ES-I3 (cell line): ENCODE measurements at regions not wholly inside any gene's neighbourhood (a gene's known extent, or its start where the extent isn't known, plus 50 kb on each side); places are given as distances from the start of the nearest gene placed in this dataset.

Experiments
- H3K36me3 ChIP-seq: 2 replicates; pipeline ENCODE4 v1.6.1; 2013; ENCODE audit warnings: mild to moderate bottlenecking, low read length, control low read depth, moderate library complexity; ENCODE audit not compliant: insufficient read depth
- H3K4me1 ChIP-seq: 2 replicates; pipeline ENCODE4 v1.6.1; 2013; ENCODE audit warnings: mild to moderate bottlenecking, control low read depth, low read length; ENCODE audit not compliant: insufficient read depth
- H3K9ac ChIP-seq: 2 replicates; pipeline ENCODE4 v1.6.1; 2013; ENCODE audit warnings: low read depth, mild to moderate bottlenecking, low read length, moderate library complexity
- H3K9me3 ChIP-seq: 2 replicates; pipeline ENCODE4 v1.6.1; 2013; ENCODE audit warnings: mild to moderate bottlenecking, low read length, moderate library complexity; ENCODE audit not compliant: control insufficient read depth, insufficient read depth

DNA sequence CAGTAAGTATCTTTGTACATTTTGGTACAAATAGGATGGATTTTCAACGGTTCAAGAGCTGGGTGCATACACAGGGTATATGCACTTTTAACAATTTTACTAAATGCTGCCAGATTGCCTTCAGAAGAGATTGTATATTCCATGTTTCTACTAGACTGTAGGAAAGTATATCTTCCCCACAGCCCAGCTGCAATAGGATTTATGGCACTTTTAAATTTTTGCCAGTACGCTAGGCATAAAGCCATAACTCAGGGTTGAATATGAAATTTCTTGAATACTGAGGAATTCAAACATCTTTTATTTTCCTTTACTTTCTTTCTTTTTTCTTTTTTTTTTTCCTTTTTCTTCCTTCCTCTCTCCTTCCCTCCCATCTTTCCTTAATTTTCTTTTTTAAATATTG is 78.7 kb upstream of the SULF2 start:
- Histone ChIP-seq H3K9ac (no peak overlapping the region), H3K9me3 (no peaks in the 10 kb centered on the region), H3K36me3 (no peaks in the 10 kb centered on the region)

DNA sequence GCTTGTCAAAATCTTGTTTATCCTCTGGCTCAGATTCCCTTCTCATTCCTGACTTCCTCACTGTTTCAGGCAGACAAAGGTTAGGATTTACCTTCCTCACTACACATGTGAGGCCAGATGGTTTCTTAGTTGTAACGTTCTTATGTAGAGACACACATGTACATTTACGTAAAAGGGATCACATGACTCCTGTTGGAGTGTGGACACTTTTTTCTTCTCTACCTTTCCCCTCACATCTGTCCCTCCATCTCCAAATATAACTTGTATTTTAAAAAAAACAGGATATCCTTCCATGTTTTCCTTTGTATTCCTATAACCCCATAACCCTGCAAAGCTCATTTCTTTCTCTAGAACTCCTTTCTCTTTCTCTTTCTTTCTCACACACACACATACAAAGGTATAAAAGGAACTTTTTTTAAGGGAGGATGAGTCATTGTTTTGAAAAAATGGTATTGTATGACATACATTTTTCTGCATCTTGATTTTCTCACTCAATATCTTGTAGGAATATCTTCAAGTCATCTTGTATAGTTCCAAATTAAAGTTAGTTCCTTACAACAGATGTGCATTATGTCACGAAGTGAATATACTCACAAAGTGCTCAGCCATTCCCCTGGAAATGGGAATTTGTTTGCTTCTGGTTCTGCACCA is 78.2 kb upstream of the SULF2 start:
- no peaks in the 10 kb centered on the region for H3K4me1 ChIP-seq
- H3K9me3 ChIP-seq: no peaks in the 10 kb centered on the region
- no peaks in the 10 kb centered on the region for H3K36me3 ChIP-seq
- H3K9ac ChIP-seq: no peak overlapping the region

More for the DNA sequence above, 78.7 kb upstream of the SULF2 start:
- H3K4me1 ChIP-seq: no peaks in the 10 kb centered on the region

DNA sequence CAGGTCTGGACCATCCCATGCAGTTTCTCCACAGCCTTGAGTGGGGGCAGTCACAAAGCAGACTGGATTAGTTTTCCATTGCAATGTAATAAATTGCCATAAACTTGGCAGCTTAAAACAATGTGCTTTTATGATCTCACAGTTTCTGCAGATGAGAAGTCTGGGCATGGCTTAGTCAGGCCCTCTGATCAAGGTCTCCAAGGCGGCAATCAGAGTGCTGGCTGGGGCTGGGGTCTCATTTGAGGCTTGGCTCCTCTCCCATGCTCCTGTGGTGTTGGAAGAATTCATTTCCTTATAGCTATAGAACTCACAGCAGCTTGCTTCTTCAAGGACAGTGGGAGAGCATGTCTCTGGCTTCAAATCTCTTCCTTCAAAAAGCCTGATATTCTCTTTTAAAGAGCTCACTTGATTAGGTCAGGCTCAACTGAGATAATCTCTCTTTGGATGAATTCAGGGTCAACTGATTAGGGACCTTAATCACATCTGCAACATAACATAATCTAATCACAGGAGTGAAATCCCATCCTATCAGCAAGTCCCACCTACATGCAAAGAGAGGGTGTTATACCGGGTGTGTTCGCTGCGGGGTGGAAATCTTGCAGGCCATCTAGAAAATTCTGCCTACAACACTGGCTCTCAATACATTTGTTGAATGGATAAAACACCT is 77.4 kb upstream of the SULF2 start:
- H3K9ac ChIP-seq: no peak overlapping the region
- no peaks in the 10 kb centered on the region for H3K36me3 ChIP-seq
- no peaks in the 10 kb centered on the region for H3K9me3 ChIP-seq
- H3K4me1 ChIP-seq: peaks cover 4% of the 10 kb centered on the region; the same call in 1 of the 2 replicates

DNA sequence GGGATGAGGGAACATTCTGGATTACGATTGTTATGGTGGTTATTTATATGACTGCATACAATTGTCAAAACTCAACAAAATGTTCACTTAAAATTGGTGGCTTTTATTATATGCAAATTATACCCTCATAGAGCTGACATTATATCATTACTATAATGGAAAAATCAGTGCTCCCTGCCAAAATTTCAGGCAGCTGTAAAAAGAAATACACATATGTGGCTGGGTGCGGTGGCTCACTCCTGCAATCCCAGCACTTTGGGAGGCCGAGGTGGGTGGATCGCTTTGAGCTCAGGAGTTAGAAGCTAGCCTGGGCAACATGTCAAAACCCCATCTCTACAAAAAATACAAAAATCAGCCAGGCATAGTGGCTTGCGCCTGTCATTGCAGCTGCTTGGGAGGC is 75.8 kb upstream of the SULF2 start:
- Histone ChIP-seq H3K4me1 (peaks cover 4% of the 10 kb centered on the region; the same call in 1 of the 2 replicates), H3K9me3 (peaks cover 3% of the 10 kb centered on the region), H3K36me3 (no peaks in the 10 kb centered on the region), H3K9ac (no peak overlapping the region)

DNA sequence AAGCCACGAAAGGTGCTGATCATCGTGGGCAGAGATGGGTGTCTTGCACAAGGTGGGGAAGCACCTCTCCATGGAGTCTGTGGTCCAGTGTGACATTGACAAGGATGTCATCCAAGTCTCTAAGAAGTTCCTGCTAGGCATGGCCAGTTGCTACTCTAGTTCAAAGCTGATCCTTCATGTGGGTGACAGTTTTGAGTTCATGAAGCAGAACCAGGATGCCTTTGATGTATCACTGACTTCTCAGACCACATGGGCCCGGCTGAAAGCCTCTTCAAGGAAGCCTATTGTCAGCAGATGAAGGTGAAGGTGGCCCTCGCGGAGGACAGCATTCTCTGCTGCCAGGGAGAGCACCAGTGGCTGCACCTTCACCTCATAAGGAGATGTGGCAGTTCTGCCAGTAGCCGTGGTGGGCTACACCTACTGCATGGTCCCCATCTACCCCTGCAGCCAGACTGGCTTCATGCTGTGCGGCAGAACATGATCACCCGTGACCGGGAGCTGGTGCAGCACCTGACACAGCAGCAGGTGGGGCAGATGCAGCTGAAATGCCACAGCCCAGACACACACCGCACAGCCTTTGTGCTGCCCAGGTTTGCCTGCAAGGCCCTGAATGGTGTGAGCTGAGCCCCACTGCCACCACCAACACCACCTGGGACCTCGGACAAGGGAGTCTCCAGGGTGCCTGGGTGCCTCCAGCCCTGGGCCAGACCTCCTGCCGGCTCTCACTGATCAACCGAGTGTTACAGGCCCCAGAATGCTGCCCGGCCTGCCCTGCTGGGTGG is 75.0 kb upstream of the SULF2 start:
- Histone ChIP-seq H3K4me1 (peaks cover 4% of the 10 kb centered on the region; the same call in 1 of the 2 replicates), H3K36me3 (no peaks in the 10 kb centered on the region), H3K9ac (no peak overlapping the region), H3K9me3 (peaks cover 6% of the 10 kb centered on the region)

DNA sequence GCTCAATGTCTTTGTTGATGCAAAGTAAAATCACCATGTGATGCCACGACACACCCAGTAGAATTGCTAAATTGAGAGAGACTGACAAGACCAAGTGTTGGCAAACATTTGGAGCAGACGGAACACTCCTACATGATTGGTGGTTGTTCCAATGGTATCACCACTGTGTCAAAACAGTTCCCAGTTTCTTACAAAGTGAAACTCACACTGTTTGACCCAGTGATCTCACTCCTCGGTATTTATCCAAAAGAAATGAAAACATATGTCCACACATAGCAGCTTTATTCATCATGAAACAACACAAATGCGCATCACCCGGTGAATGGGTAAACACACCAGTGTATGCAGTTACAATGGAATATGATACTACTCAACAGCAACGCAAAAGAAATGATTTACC is 74.0 kb upstream of the SULF2 start:
- no peak overlapping the region for H3K9ac ChIP-seq
- peaks cover 4% of the 10 kb centered on the region; the same call in 1 of the 2 replicates for H3K4me1 ChIP-seq
- peaks cover 6% of the 10 kb centered on the region for H3K9me3 ChIP-seq
- no peaks in the 10 kb centered on the region for H3K36me3 ChIP-seq

DNA sequence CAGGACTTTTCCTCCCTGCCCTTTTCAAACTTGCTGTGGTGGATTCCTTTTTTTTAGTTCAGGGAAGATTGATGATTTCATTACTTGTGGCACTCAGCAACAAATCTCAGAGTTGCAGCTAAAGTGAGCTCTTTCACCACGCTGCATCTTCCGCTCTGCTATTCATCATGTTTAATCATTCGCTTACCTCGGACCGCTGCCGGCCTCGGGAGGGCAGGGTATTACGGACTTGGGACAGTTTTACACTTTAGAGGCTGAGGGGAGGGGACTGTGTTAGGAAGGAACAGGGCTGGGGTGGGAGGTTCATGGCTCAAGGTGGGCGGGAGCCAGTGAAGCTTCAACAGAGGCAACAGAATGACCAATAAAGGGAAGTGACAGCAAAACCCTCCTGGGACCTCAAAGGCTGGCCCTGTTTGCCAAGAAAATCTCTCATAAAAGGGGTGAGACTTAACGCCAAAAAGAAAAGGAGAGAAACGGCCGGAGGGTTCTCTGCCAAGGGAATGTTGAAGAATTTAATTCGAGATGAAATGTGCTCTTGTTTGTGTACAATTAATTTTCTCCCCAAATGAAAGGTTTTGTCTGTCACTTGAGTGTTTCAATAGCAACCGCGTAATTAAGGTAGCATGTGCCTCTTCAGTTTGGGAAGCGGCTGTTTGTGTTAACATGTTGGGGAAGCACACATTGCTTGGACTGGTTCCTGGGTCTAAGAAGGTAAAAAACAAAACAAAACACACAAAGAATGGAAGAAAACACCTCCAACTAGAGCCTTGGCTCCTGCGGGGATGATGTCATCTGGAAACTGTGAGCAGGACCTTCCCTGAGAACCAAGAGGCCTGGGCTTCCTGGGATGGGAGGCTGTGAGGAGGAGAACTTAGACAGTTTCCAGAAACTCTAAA is 72.5 kb upstream of the SULF2 start:
- H3K9ac ChIP-seq: no peak overlapping the region
- H3K4me1 ChIP-seq: peaks cover 4% of the 10 kb centered on the region; the same call in 1 of the 2 replicates
- H3K36me3 ChIP-seq: no peaks in the 10 kb centered on the region
- H3K9me3 ChIP-seq: peaks cover 13% of the 10 kb centered on the region

DNA sequence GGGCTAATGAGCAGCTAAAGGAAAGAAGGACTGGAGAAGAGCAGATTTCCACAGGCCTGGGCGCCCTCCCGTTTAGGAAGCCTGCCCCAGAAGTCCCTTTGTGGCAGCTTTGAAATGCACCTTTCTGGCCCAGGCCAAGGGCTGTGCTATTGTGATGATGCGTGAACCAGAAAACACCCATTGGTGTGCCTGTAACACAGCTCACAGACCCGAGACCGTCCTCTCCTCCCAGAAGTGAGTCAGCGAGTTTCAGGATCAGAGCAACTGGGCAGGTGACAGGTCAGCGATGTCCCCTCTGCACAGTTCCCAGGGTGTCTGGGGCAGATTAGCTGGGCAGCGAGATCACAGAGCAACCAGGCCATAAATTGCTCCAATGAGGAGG is 71.9 kb upstream of the SULF2 start:
- H3K36me3 ChIP-seq: no peaks in the 10 kb centered on the region
- no peak overlapping the region for H3K9ac ChIP-seq
- H3K9me3 ChIP-seq: peaks cover 18% of the 10 kb centered on the region
- H3K4me1 ChIP-seq: peaks cover 4% of the 10 kb centered on the region; the same call in 1 of the 2 replicates

DNA sequence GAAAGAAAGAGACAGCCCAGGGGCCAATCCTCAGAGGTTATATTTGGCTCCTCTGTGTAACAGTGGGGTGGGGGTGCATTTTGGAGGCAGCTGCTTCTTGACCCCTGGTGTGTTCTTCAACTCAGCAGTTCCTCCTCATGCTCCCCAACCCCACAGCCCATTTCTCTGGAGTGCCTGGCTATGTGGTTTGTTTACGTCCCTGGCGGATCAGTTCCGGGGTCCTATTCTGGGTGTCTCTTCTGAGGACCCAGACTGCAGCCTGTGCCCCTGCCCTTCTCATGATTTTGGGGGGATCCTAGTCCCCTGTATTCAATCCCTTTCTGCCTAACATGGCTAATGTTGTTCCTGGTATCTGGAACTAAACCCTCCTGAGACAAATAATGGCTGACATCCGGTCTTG is 70.5 kb upstream of the SULF2 start:
- Histone ChIP-seq H3K36me3 (no peaks in the 10 kb centered on the region), H3K9me3 (peaks cover 18% of the 10 kb centered on the region), H3K9ac (no peak overlapping the region), H3K4me1 (peaks cover 4% of the 10 kb centered on the region; the same call in 1 of the 2 replicates)

DNA sequence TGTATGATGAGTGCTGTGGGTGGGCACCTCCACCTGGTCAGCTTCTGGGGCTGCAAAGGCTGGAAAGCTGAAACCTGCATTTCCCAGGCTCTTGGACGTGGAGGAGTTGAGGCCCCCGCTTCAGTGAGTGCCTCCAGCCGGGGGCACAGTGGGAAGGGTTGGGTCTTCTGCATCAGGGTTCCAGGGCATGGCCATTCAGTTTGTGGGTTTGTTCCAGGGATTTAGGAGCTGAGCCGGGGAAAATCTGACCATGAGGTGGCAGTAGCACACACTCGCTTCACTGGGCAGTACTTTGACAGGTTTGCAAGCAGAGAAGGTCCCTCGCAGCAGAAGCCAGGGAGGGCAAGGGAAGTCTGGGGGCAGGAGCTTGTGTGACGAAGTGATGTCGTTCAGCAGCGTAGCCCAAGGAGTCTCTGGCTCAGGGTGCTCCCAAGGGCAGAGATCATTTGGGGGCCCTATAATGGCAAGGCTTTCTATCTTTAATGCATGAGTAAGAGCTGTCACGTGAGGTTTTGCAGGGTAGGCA is 69.5 kb upstream of the SULF2 start:
- no peak overlapping the region for H3K9ac ChIP-seq
- H3K4me1 ChIP-seq: peaks cover 4% of the 10 kb centered on the region; the same call in 1 of the 2 replicates
- H3K9me3 ChIP-seq: peaks cover 18% of the 10 kb centered on the region
- H3K36me3 ChIP-seq: no peaks in the 10 kb centered on the region

DNA sequence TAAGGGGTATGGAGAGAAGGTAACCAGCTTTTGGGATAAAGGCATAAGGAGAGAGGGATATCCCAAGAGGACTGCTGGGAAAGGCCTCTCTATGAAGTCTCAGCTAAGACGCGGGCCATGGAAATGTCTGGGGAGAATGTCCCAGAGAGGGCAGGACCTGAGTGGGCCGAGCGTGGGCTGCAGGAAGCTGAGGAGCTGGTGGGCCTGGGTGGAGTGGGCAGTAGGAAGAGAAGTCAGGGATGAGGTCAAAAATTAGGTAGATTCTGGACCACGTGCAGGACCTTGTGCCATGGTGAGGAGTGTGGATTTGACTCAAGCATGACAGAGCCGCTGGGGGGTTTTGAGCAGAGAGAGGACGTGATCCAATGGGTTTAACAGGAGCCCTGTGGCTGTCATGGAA is 66.5 kb upstream of the SULF2 start:
- Histone ChIP-seq H3K36me3 (no peaks in the 10 kb centered on the region), H3K9ac (no peak overlapping the region), H3K4me1 (no peaks in the 10 kb centered on the region), H3K9me3 (peaks cover 18% of the 10 kb centered on the region)

DNA sequence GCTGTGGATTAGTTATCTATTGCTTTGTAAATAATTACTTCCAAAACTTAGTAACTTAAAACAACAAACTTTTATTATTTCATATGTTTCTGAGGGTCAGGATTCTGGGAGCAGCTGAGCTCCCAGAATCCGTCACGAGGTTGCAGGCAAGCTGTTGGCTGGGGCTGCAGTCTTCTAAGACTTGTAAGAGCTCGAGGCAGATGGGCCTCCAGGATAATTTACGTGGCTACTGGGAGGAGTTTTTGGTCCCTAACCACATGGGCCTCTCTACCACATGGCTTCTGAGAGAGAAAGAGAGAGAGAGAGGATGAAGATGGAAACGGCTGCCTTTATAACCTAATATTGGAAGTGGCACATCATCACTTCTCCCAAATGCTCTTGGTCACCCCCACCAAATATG is 64.9 kb upstream of the SULF2 start:
- H3K9me3 ChIP-seq: peaks cover 11% of the 10 kb centered on the region
- H3K9ac ChIP-seq: no peak overlapping the region
- H3K4me1 ChIP-seq: no peaks in the 10 kb centered on the region
- no peaks in the 10 kb centered on the region for H3K36me3 ChIP-seq

DNA sequence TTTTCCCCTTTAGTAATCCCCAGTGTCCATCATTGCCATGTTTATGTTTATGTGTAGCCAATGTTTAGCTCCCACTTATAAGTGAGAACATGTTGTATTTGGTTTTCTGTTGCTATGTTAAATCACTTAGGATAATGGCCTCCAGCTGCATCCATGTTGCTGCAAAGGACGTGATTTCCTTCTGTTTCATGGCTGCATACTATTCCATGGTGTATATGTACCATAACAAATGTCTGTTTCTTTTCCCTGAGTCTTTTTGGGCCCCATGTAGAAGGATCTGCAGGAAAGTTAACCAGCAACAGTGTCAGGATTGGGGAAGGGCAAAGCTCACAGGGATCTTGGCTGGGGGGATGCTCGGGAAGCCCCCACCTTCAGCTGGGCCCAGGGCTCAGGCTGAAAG is 64.3 kb upstream of the SULF2 start:
- peaks cover 11% of the 10 kb centered on the region for H3K9me3 ChIP-seq
- no peak overlapping the region for H3K9ac ChIP-seq
- H3K4me1 ChIP-seq: no peaks in the 10 kb centered on the region; the same call in 1 of the 2 replicates
- H3K36me3 ChIP-seq: no peaks in the 10 kb centered on the region

DNA sequence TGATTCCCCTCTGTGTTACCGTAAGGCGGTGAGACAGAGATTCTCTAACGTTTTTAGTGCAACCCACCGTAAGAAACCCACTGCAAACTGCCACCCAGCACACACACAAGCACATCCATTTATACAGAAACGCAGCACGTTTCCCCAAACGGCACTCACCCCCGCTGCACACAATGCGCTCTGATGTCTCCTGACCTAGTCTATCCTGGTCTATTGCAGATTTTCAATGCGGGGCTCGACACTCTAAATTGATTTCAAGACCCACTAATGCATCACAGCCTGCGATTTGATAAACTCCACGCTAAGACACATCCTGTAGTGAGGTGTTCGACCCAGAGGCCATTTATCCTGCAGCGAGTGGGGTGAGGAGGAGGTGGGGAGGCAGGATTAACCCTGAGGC is 63.7 kb upstream of the SULF2 start:
- Histone ChIP-seq H3K4me1 (peaks cover 3% of the 10 kb centered on the region; the same call in 1 of the 2 replicates), H3K9ac (no peak overlapping the region), H3K36me3 (no peaks in the 10 kb centered on the region), H3K9me3 (peaks cover 11% of the 10 kb centered on the region)
